ENCODE measurements at regions not wholly inside any gene's neighbourhood (a gene's known extent, or its start where the extent isn't known, plus 50 kb on each side); places are given as distances from the start of the nearest gene placed in this dataset.

DNA sequence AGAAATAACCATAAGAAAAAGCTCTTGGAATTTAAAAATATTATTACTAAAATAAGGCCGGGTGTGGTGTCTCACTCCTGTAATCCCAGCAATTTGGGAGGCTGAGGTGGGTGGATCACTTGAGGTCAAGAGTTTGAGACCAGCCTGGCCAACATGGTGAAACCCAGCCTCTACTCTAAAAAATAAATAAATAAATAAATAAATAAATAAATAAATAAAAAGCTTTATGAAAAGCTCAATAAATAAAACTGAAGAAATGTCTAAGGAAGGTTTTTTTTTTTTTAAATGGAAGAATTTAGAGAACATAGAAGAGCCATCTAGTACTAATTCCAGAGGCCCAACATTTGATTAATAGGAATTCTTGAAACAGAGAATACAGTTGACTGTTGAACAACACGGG lies 249.1 kb upstream of the PROX1 start:
- TF ChIP-seq, protein P1, sequence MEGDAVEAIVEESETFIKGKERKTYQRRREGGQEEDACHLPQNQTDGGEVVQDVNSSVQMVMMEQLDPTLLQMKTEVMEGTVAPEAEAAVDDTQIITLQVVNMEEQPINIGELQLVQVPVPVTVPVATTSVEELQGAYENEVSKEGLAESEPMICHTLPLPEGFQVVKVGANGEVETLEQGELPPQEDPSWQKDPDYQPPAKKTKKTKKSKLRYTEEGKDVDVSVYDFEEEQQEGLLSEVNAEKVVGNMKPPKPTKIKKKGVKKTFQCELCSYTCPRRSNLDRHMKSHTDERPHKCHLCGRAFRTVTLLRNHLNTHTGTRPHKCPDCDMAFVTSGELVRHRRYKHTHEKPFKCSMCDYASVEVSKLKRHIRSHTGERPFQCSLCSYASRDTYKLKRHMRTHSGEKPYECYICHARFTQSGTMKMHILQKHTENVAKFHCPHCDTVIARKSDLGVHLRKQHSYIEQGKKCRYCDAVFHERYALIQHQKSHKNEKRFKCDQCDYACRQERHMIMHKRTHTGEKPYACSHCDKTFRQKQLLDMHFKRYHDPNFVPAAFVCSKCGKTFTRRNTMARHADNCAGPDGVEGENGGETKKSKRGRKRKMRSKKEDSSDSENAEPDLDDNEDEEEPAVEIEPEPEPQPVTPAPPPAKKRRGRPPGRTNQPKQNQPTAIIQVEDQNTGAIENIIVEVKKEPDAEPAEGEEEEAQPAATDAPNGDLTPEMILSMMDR (IDR thresholded peaks at IDR 0.05; ENCODE audit: low read depth, low read length, poor library complexity, severe bottlenecking): no peak
- no peak for TF ChIP-seq EZH2phosphoT487 (IDR thresholded peaks at IDR 0.05; ENCODE audit: borderline replicate concordance, low read length)
